Tibial nerve (tissue), 4 donors: ENCODE measurements at regions not wholly inside any gene's neighbourhood (a gene's known extent, or its start where the extent isn't known, plus 50 kb on each side); places are given as distances from the start of the nearest gene placed in this dataset.
A peak's percentile ranks its signal among the peaks of the same experiment; 100 is the strongest.
"Not testable (repeated sequence)": the region's sequence is repeated elsewhere in the genome, so short reads cannot be mapped to it uniquely, and the experiment has no call there.

Experiments
- DNase-seq, 2 donors: peaks; one replicate each; pipeline ENCODE4 v3.0.0-alpha.2; 2019; ENCODE audit warnings: low spot score in 2 of 2
- H3K27ac ChIP-seq, 4 donors: fragments of 200-600 bp; sonication (generic) in 3 of 4; one replicate each; pipeline ENCODE4 v1.5.1; 2017 to 2019; ENCODE audit warnings: mild to moderate bottlenecking in 1 of 4
- H3K27me3 ChIP-seq, 2 donors: fragments of 200-600 bp; sonication (generic) in 1 of 2; one replicate each; pipeline versions ENCODE4 v1.5.1 to v1.6.0; 2017 to 2019
- H3K36me3 ChIP-seq, 3 donors: fragments of 200-600 bp; sonication (generic); one replicate each; pipeline ENCODE4 v1.5.1; 2018 to 2019
- H3K4me1 ChIP-seq, 4 donors: fragments of 200-600 bp; sonication (generic) in 3 of 4; one replicate each; pipeline ENCODE4 v1.5.1; 2017 to 2019
- H3K4me3 ChIP-seq, 4 donors: fragments of 200-600 bp; sonication (generic) in 3 of 4; one replicate each; pipeline ENCODE4 v1.5.1; 2017 to 2019; ENCODE audit warnings: mild to moderate bottlenecking in 1 of 4, moderate library complexity in 1 of 4
- H3K9me3 ChIP-seq, 4 donors: fragments of 200-600 bp; sonication (generic) in 3 of 4; one replicate each; pipeline ENCODE4 v1.5.1; 2017 to 2019
- WGBS, 2 donors: methylation state at CpG; one replicate each; pipeline ENCODE4 v1.1.5; 2018; 5-methylcytosine and 5-hydroxymethylcytosine counted together
- TF ChIP-seq, protein P1 (sequence below), 5 experiments: fragments of 200-600 bp in 3 of 5; fragments of 450-650 bp in 2 of 5; sonication (generic) in 3 of 5; IDR thresholded peaks; one replicate each; pipeline ENCODE4 v1.5.1; 2016 to 2019; ENCODE audit warnings: antibody characterized with exemption in 5 of 5, mild to moderate bottlenecking in 3 of 5, moderate library complexity in 2 of 5

DNA sequence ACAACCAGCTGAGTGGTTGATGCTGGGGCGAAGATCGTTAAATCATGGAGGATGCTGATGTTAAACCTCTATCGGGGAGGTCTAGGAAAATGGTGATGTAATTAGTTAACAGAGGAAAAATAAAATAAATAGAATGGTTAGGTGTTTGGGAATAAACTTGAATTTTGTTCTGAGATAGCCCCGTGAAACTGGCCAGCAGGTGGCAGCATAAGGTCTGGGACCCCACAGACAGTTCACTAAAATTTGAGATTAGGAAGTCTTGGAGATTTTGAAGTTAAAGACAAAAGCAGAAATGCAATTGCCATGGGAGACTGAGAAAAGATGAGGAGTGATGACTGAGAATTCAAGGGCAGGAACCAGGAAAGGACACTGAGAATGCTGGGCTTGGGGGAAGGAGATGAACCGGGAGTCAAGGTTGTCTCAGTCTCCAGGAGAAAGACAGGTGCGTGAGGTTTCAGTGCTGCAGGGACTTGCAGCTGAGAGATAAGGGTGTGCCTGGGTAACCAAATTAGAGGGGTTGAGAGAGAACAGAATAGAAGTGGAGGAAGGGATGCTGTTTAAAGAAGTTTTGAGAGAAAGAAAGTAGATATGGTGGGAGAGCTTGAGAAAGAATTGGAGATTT, 248.0 kb downstream of the ZNF92 start:
- H3K27me3 ChIP-seq, result peaks cover 0 to 15% of the 10 kb centered on the region in 2 donors
- 28 to 31% methylated on average over 6 of the region's 6 CpGs for WGBS, 2 donors
- not testable (repeated sequence) for H3K27ac ChIP-seq, H3K36me3 ChIP-seq, H3K9me3 ChIP-seq, H3K4me1 ChIP-seq, H3K4me3 ChIP-seq
- DNase-seq, result peak in 1 of 2 donors; percentile 35
- TF ChIP-seq, protein P1, sequence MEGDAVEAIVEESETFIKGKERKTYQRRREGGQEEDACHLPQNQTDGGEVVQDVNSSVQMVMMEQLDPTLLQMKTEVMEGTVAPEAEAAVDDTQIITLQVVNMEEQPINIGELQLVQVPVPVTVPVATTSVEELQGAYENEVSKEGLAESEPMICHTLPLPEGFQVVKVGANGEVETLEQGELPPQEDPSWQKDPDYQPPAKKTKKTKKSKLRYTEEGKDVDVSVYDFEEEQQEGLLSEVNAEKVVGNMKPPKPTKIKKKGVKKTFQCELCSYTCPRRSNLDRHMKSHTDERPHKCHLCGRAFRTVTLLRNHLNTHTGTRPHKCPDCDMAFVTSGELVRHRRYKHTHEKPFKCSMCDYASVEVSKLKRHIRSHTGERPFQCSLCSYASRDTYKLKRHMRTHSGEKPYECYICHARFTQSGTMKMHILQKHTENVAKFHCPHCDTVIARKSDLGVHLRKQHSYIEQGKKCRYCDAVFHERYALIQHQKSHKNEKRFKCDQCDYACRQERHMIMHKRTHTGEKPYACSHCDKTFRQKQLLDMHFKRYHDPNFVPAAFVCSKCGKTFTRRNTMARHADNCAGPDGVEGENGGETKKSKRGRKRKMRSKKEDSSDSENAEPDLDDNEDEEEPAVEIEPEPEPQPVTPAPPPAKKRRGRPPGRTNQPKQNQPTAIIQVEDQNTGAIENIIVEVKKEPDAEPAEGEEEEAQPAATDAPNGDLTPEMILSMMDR (IDR thresholded peaks at IDR 0.05), result peak in 3 of 5 experiments; percentile 40 to 54 (median 48)

DNA sequence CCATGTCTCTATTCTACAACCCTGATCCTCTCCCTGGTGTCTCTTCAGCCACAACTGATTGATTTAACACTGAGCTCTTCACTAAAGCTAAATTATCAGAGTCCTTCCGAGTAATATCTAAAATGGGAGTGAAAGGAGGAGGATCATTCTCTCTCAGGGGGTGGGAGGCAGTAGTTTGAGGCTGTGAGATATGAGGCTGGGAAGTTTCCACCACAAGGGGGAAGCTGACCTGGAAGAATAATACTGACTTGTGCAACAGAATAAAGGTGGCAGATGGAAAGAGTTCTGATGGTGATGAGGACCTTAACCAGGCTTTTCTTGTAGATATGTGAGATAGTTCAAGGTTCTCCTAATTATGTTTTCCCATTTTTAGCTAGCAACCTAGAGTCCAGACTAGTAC, 241.6 kb upstream of the VKORC1L1 start:
- not testable (repeated sequence) for H3K9me3 ChIP-seq

DNA sequence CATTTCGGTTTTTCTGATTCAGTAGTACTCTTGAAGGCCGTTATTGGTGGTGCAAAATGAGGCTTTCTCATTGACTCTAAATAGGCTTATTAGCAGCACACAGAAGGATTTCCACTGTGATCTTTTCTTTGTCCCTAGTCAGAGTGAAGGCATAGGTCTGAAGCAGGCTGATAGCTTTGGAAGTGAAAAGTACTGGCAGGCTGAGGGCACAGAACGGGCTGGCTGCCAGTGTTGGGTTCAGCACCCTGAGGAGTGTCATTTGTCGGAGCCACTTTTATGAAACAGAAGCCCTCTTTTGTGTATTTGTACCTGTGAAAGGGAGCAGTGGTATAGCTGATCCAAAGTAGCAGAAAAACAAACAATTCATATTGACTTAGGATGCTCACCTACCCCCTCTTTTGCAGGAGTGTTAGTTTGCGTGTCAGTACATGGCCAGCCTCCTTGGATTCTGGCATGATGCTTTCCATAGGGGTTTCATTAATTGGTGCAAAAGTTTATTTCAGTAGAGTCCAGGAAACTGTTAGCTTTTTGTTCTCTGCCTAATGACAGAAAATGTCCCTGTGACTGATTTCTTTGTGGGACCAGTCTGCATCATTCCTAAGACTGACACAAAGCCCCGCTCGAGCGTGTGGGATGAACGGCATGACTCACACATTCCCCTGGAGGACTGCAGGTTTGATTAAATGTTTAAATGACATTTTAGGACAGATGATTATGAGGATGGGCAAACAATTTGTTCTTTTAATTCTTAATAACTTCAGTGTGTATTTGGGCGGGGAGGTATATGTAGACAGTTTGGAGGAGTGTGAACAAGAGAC, 239.1 kb upstream of the VKORC1L1 start:
- H3K36me3 ChIP-seq, H3K9me3 ChIP-seq, H3K4me3 ChIP-seq, H3K4me1 ChIP-seq, H3K27me3 ChIP-seq, DNase-seq, H3K27ac ChIP-seq: not testable (repeated sequence)
- no CpG with 5 or more reads among the region's 10 CpGs for WGBS, 2 donors

More for the DNA sequence above, 241.6 kb upstream of the VKORC1L1 start:
- not testable (repeated sequence) for H3K27ac ChIP-seq, H3K36me3 ChIP-seq, H3K4me3 ChIP-seq, H3K4me1 ChIP-seq, H3K27me3 ChIP-seq, DNase-seq
- WGBS, 2 donors, result no CpG with 5 or more reads among the region's 1 CpG

DNA sequence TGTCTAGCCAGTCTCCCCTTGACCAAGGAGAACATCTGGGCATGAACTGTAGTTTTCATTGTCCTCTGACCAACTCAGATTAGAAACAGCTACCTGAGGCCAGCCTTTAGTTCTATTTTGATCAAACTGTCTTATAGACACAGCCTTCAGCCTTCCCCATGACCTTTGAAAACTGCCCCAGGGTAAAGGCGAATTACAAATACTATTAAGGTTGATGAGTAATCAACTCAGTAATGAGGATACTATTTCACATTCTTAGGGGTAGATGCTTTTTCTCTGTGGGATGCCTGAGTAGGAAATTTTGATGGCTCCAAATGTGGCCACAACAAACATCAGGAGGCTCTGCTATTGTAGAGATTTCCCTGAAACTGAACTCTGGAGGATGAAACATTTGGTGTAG, 234.0 kb upstream of the VKORC1L1 start:
- H3K27me3 ChIP-seq, H3K27ac ChIP-seq, H3K9me3 ChIP-seq, H3K4me1 ChIP-seq, H3K36me3 ChIP-seq, H3K4me3 ChIP-seq, DNase-seq: not testable (repeated sequence)
- WGBS, 2 donors, result no CpG with 5 or more reads among the region's 1 CpG

DNA sequence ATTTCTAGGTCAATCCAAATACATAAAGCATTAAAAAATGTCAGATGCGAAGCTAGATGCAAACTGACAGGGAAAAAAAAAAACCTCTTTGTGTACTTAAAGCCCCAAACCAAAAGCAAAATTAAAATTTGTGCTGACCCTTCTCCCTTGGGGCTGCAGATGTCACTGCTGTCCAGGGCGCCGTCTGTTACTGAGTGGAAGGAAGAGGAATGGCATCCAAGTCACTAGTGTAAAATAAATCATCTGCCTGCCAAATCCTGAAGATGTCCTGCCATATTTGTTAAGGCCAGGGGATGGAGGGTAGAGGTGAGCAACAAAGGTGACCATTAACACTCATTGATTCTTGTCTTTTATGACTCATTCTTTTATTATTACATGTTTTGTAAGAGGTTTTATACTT, 233.2 kb upstream of the VKORC1L1 start:
- no CpG with 5 or more reads among the region's 3 CpGs for WGBS, 2 donors
- H3K27ac ChIP-seq, DNase-seq, H3K4me1 ChIP-seq, H3K27me3 ChIP-seq, H3K4me3 ChIP-seq, H3K36me3 ChIP-seq, H3K9me3 ChIP-seq: not testable (repeated sequence)

DNA sequence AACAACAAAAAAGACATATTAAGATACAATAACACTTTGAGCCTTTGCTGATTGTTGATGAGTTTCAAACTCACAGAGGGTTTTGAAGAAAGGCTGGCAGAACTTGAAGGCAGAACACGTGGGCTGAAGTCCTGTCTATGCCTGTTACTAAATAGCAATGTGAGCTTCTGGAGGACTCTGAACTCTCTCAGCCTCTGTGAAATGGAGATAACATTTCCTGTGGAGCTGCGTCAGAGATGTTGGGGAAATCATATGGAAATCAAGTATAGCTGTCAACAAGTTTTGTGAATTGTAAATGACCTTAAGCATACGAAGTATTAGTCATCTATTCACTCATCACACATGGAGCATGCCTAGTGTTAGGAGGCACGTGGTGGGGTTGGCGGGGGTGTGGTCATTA, 229.4 kb upstream of the VKORC1L1 start:
- not testable (repeated sequence) for H3K9me3 ChIP-seq, DNase-seq, H3K4me1 ChIP-seq, H3K4me3 ChIP-seq, H3K27ac ChIP-seq, H3K36me3 ChIP-seq, H3K27me3 ChIP-seq
- WGBS, 2 donors, result no CpG with 5 or more reads among the region's 5 CpGs

DNA sequence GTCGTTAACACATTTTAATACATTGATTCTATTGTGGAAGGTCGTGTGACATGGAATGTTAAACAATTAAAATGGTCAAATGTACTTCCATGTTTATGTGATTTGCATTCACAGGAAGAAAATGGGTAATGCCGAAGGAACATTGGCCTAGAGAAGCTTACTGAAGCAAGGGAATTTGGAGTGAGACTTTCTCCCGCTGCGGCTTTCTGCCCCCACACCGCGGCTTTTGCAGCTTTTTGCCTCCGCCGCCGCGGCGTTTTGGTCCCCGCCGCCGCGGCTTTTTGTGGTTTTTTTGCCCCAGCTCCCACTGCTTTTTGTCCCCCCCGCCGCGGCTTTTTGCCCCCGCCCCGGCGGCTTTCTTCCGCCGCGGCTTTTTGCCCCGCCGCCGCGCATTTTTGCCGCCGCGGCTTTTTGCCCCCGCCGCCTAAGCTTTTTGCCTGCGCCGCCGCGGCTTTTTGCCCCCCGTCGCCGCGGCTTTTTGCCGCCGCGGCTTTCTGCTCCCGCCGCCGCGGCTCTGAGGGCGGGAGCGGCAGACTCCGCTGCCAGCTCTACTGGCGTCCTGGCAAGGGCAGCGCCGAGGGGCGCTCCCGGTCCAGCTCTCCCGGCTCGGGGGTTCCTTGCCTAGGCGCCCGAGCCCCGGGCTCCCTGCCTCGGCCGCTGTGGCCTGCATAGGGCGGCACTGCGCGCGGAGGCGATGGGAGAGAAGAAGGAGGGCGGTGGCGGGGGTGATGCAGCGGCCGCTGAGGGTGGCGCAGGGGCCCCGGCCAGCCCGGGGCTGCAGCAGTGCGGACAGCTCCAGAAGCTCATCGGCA, 225.5 kb upstream of the VKORC1L1 start:
- not testable (repeated sequence) for H3K36me3 ChIP-seq, H3K27me3 ChIP-seq, DNase-seq, H3K4me3 ChIP-seq, H3K27ac ChIP-seq, H3K4me1 ChIP-seq, H3K9me3 ChIP-seq
- no CpG with 5 or more reads among the region's 78 CpGs for WGBS, 2 donors

DNA sequence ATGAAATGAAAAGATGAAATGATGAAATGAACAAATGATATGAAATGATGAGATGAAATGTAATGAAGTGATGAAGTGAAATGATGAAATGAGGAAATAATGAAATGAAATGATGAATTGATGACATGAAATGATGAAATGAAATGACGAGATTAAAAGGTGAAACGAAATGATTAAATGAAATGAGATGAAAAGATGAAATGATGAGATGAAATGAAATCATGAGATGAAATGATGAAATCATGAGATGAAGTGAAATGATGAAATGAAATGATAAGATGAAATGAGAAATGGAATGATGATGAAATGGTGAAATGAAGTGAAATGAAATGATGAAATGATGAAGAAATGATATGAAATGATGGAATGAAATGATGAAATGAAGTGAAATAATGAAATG, 221.7 kb upstream of the VKORC1L1 start:
- not testable (repeated sequence) for H3K4me3 ChIP-seq, H3K27me3 ChIP-seq, DNase-seq, H3K9me3 ChIP-seq, H3K36me3 ChIP-seq, H3K27ac ChIP-seq, H3K4me1 ChIP-seq
- WGBS, 2 donors, result 88 to 90% methylated on average over 2 of the region's 2 CpGs

DNA sequence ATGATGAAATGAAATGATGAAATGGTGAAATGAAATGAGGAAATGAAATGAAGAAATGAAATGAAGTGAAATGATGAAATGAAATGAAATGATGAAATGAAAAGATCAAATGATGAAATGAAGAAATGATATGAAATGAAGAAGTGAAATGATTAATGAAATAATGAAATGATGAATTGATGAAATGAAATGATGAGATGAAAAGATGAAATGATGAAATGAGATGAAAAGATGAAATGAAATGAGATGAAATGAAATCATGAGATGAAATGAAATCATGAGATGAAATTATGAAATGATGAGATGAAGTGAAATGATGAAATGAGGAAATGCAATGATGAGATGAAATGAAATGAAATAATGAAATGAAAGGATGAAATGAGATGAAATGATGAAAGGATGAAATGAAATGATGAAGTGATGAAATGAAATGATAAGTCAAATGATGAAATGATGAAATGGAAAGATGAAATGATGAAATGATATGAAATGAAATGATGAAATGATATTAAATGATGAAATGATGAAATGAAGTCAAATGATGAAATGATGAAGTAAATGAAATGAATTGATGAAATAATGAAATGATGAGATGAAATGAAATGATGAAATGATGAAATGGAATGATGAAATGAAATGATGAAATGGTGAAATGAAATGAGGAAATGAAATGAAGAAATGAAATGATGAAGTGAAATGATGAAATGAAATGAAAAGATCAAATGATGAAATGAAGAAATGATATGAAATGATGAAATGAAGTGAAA, 220.9 kb upstream of the VKORC1L1 start:
- not testable (repeated sequence) for H3K4me1 ChIP-seq, H3K27me3 ChIP-seq, DNase-seq, H3K4me3 ChIP-seq, H3K9me3 ChIP-seq, H3K27ac ChIP-seq, H3K36me3 ChIP-seq

DNA sequence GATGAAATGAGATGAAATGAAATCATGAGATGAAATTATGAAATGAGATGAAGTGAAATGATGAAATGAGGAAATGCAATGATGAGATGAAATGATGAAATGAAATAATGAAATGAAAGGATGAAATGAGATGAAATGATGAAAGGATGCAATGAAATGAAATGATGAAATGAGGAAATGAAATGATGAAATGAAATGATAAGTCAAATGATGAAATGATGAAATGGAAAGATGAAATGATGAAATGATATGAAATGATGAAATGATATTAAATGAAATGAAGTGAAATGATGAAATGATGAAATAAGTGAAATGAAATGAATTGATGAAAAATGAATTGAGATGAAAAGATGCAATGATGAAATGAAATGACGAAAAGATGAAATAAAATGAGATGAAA, 220.2 kb upstream of the VKORC1L1 start:
- H3K36me3 ChIP-seq, H3K9me3 ChIP-seq, H3K27me3 ChIP-seq, H3K27ac ChIP-seq, H3K4me3 ChIP-seq, DNase-seq, H3K4me1 ChIP-seq: not testable (repeated sequence)
- no CpG with 5 or more reads among the region's 1 CpG for WGBS, 2 donors

DNA sequence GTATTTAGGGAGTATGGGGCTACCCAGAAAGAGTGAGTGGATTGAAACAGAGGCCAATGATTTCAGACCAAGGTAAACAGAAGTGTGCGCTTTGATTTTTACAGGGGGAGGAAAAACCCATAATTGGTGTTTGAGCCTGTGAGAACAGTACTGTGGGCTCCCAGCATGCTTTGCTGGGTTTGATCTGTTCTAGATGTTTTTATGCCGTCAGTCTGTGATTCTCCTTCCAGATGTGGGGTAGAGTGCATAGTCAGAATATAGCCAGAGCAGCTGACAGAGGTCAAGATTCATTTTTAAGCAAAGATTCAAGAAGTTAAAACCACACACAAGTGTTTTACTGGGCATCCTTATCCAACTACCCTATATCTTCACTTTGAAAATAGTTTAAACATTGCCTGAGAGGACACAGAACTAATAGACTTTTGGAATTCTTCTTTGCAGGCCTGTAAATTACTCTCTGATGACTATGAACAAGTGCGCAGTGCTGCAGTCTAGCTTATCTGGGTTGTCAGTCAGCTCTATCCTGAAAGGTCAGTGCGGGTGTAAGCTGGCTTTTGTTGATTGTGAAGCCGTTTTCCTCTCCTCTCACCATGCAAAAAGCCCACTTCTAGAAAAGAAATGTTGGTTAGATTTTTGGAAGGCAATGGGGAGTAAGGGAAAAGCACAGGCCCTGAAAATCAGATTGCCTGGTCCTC, 216.2 kb upstream of the VKORC1L1 start:
- not testable (repeated sequence) for H3K27me3 ChIP-seq, H3K27ac ChIP-seq, DNase-seq, H3K9me3 ChIP-seq, H3K36me3 ChIP-seq, H3K4me3 ChIP-seq, H3K4me1 ChIP-seq
- no CpG with 5 or more reads among the region's 5 CpGs for WGBS, 2 donors
